Heart left ventricle (tissue), 16 donors: ENCODE measurements at regions not wholly inside any gene's neighbourhood (a gene's known extent, or its start where the extent isn't known, plus 50 kb on each side); places are given as distances from the start of the nearest gene placed in this dataset.

Experiments
- ATAC-seq, 4 donors: fragments of 200-7000 bp; cut with Tn5 transposase; one replicate each; pipeline ENCODE4 v1.9.1; 2020 to 2022; ENCODE audit warnings: moderate library complexity in 4 of 4, mild to moderate bottlenecking in 3 of 4, moderate number of reproducible peaks in 1 of 4
- DNase-seq, 5 donors: peaks; one replicate each; pipeline ENCODE4 v3.0.0-alpha.2; 2020
- H3K27ac ChIP-seq, 12 donors: fragments of 200-600 bp; sonication (generic) in 4 of 12; one replicate each; pipeline versions ENCODE4 v1.5.0 to v1.8.0; 2016 to 2022; ENCODE audit warnings: mild to moderate bottlenecking in 2 of 12
- H3K27me3 ChIP-seq, 9 donors: fragments of 200-600 bp; sonication (generic) in 2 of 9; one replicate each; pipeline versions ENCODE4 v1.5.1 to v1.8.0; 2016 to 2022; ENCODE audit warnings: mild to moderate bottlenecking in 3 of 9
- H3K36me3 ChIP-seq, 9 donors: fragments of 200-600 bp; sonication (generic) in 2 of 9; one replicate each; pipeline versions ENCODE4 v1.5.0 to v1.8.0; 2018 to 2022; ENCODE audit warnings: mild to moderate bottlenecking in 2 of 9
- H3K4me1 ChIP-seq, 12 donors: fragments of 200-600 bp; sonication (generic) in 4 of 12; one replicate each; pipeline versions ENCODE4 v1.5.0 to v1.8.0; 2016 to 2022; ENCODE audit warnings: mild to moderate bottlenecking in 3 of 12
- H3K4me3 ChIP-seq, 12 donors: fragments of 200-600 bp; sonication (generic) in 4 of 12; one replicate each; pipeline versions ENCODE4 v1.5.0 to v1.8.0; 2017 to 2022; ENCODE audit warnings: mild to moderate bottlenecking in 9 of 12, moderate library complexity in 4 of 12
- H3K9me3 ChIP-seq, 12 donors: fragments of 200-600 bp; sonication (generic) in 4 of 12; one replicate each; pipeline versions ENCODE4 v1.5.0 to v1.8.0; 2016 to 2022; ENCODE audit warnings: mild to moderate bottlenecking in 1 of 12
- POLR2A ChIP-seq, 2 donors: fragments of 450-650 bp; IDR thresholded peaks; one replicate each; pipeline ENCODE4 v1.6.1; 2017; ENCODE audit warnings: antibody characterized with exemption in 2 of 2, mild to moderate bottlenecking in 2 of 2, moderate library complexity in 2 of 2
- WGBS, 4 donors: extraction: QIAGEN DNeasy Blood & Tissue Kit in 2 of 4; methylation state at CpG; one replicate each; pipeline versions ENCODE4 v1.1.5 to v1.1.7; 2013 to 2018; 5-methylcytosine and 5-hydroxymethylcytosine counted together
- intact Hi-C, 10 donors: fragments of 100-400 bp; cut with DNase I; formaldehyde crosslinking; loops; one replicate each; pipeline versions ENCODE4 v1.11.1 to v1.14.2; 2022
- TF ChIP-seq, protein P1 (sequence below), 12 donors: fragments of 200-600 bp; sonication (generic) in 4 of 12; IDR thresholded peaks; one replicate each; pipeline versions ENCODE4 v1.5.0 to v1.8.0; 2018 to 2022; ENCODE audit warnings: antibody characterized with exemption in 12 of 12, mild to moderate bottlenecking in 5 of 12
- donor health status: ischemic (EF 13 %, LVEDD 7.1; RV severe dilation, severe dysfunction).
- donor health status: healthy with polysubstance abuse.
- donor health status: DM: no; HTN: yes; CAD: no.
- donor health status: DM: no; HTN: no; CAD: no.
- donor health status: ischemic (EF 25% LVEDD 6.9; RV normal size, moderate dysfunction).
- donor health status: ischemic (EF 25% LVEDD 5.7; RV mildly dilated, moderate dysfunction).
- donor health status: healthy.
- donor health status: DM: yes; HTN: yes; CAD: no.
- donor health status: ischemic (EF 35%, LVEDD 5.7; RV mildly dilated, moderate dysfunction).
- donor health status: nonischemic (EF 11% LVEDD 7.7; RV severe dilation, severe dysfunction).
- donor health status: DM: yes; HTN: yes; CAD: no.
- donor health status: PGD.
- donor health status: ischemic (EF 29% LVEDD 5.4; RV normal size, mild dysfunction).
- donor health status: nonischemic (EF 23%, LVEDD 6.1; RV moderate dilation, normal function).

DNA sequence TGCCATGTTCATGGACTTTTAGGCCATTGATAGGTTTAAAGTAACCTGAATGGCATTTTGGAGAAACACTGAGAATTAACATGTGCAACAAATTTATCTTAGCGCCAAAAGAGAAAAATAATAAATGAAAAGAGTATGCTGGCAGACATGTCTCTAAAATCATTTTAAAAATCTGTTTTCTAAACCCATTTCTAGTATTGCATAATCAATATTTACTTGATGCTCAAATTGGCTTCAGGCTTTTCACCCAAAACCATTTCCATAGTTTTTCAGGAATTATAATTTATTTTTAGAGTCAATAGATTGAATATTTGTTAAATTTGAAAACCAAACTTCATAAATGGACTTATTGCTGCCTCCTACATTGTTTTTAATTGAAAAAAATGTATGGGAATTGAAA is 423.0 kb downstream of the PLOD2 start:
- ATAC-seq (no peak), DNase-seq (no peak)
- H3K36me3 ChIP-seq: no peaks in the 10 kb centered on the region
- 95 to 100% (median 96%) methylated on average over 1 of the region's 1 CpG for WGBS, 4 donors
- intact Hi-C loops: no loop called here
- TF ChIP-seq, protein P1, sequence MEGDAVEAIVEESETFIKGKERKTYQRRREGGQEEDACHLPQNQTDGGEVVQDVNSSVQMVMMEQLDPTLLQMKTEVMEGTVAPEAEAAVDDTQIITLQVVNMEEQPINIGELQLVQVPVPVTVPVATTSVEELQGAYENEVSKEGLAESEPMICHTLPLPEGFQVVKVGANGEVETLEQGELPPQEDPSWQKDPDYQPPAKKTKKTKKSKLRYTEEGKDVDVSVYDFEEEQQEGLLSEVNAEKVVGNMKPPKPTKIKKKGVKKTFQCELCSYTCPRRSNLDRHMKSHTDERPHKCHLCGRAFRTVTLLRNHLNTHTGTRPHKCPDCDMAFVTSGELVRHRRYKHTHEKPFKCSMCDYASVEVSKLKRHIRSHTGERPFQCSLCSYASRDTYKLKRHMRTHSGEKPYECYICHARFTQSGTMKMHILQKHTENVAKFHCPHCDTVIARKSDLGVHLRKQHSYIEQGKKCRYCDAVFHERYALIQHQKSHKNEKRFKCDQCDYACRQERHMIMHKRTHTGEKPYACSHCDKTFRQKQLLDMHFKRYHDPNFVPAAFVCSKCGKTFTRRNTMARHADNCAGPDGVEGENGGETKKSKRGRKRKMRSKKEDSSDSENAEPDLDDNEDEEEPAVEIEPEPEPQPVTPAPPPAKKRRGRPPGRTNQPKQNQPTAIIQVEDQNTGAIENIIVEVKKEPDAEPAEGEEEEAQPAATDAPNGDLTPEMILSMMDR (IDR thresholded peaks at IDR 0.05): no peak
- no peak for TF ChIP-seq POLR2A (IDR thresholded peaks at IDR 0.05)
- H3K9me3 ChIP-seq: no peaks in the 10 kb centered on the region
- H3K4me1 ChIP-seq: no peaks in the 10 kb centered on the region
- H3K27me3 ChIP-seq: no peaks in the 10 kb centered on the region
- H3K4me3 ChIP-seq: no peak overlapping the region
- H3K27ac ChIP-seq: no peak overlapping the region

DNA sequence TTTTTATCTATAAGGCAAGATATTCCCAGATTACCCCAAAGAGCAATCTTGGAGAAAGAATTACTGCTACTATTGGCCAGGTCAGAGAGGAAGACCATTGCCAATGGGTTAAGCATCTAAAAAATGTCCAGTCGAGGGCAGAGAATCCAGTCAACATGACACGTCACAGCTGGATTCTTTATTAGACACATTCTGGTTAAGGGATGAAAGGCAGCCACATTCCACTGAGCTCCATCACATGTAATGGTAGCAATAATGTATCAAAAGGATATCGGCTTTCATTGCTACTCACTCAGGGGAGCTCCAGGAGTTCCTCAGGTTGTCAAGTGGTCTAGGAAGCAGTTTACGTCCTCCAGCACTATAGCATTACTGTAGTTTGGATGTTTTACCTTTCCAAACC is 421.1 kb downstream of the PLOD2 start:
- ATAC-seq: no peak
- WGBS, 4 donors: 65 to 70% (median 68%) methylated on average over 4 of the region's 4 CpGs
- intact Hi-C loops: no loop called here

DNA sequence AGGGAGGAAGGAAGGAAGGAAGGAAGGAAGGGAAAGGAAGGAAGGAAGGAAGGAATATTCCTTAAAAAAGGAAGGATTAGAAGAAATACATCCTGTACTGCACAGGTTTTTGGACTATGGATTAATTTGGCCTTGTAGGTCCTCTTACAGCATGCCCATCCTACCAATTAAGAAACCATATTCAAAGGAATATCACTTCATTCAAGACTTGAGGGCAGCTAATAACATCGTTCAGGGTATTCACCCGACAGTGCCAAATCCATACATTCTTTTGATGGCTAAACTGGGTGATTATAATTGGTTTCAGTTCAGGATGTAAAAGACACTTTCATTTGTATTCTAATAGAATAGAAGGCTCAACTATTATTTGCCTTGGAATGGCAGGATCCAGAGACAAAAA is 410.3 kb downstream of the PLOD2 start:
- Histone ChIP-seq H3K36me3 (no peaks in the 10 kb centered on the region), H3K27ac (no peak overlapping the region), H3K27me3 (no peaks in the 10 kb centered on the region), H3K4me3 (no peak overlapping the region), H3K4me1 (no peaks in the 10 kb centered on the region), H3K9me3 (no peaks in the 10 kb centered on the region)
- TF ChIP-seq POLR2A (IDR thresholded peaks at IDR 0.05): no peak
- TF ChIP-seq, protein P1 (IDR thresholded peaks at IDR 0.05): no peak
- intact Hi-C loops: no loop called here
- ATAC-seq: no peak
- 93 to 97% (median 96%) methylated on average over 2 of the region's 2 CpGs for WGBS, 4 donors
- DNase-seq: no peak

More for the DNA sequence above, 421.1 kb downstream of the PLOD2 start:
- Histone ChIP-seq H3K9me3 (no peaks in the 10 kb centered on the region), H3K27ac (no peak overlapping the region), H3K4me1 (no peaks in the 10 kb centered on the region), H3K36me3 (no peaks in the 10 kb centered on the region), H3K4me3 (no peak overlapping the region), H3K27me3 (no peaks in the 10 kb centered on the region)
- no peak for TF ChIP-seq POLR2A (IDR thresholded peaks at IDR 0.05)
- TF ChIP-seq, protein P1 (IDR thresholded peaks at IDR 0.05): no peak
- DNase-seq: no peak

DNA sequence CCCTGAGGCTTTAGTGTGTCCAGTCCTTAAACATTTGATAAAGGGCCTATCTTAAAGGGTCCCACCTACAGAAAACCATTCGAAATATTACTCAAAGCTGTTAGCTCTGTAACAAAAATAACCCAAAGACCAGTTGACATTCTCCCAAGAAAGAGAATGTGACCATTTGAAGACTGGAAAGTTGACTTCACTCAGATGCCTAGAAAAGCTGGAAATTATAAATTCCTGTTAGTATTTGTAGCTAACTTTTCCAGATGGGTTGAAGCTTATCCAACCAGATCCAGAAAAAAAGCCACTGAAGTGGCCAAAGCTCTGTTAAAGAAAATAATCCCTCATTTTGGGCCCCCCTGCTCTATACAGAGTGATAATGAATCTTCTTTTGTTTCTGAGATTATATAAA is 408.4 kb downstream of the PLOD2 start:
- DNase-seq (no peak), ATAC-seq (no peak)
- Histone ChIP-seq H3K9me3 (no peaks in the 10 kb centered on the region), H3K4me1 (no peaks in the 10 kb centered on the region), H3K4me3 (no peak overlapping the region), H3K27ac (no peak overlapping the region), H3K27me3 (no peaks in the 10 kb centered on the region), H3K36me3 (no peaks in the 10 kb centered on the region)
- no peak for TF ChIP-seq POLR2A (IDR thresholded peaks at IDR 0.05)
- TF ChIP-seq, protein P1 (IDR thresholded peaks at IDR 0.05): no peak
- 52 to 68% (median 63%) methylated on average over 1 of the region's 1 CpG for WGBS, 4 donors
- intact Hi-C loops: no loop called here
